Effector memory CD4-positive, alpha-beta T cell (primary cell): ENCODE measurements at regions not wholly inside any gene's neighbourhood (a gene's known extent, or its start where the extent isn't known, plus 50 kb on each side); places are given as distances from the start of the nearest gene placed in this dataset.

Experiments
- DNase-seq, 3 donors: peaks; one replicate each; pipeline ENCODE4 v3.0.0-alpha.2; 2020
- H3K27ac ChIP-seq: 2 replicates; pipeline ENCODE4 v1.7.0; 2013; ENCODE audit warnings: mild to moderate bottlenecking, low read length, moderate library complexity; ENCODE audit not compliant: insufficient read depth, poor library complexity, severe bottlenecking
- H3K27me3 ChIP-seq: replicated peaks from 2 replicates; pipeline ENCODE4 v1.7.0; 2013; ENCODE audit warnings: mild to moderate bottlenecking, low read length; ENCODE audit not compliant: insufficient read depth, control insufficient read depth, poor library complexity, severe bottlenecking
- H3K36me3 ChIP-seq: 2 replicates; pipeline ENCODE4 v1.7.0; 2013; ENCODE audit warnings: mild to moderate bottlenecking, low read length, moderate library complexity; ENCODE audit not compliant: control insufficient read depth, insufficient read depth
- H3K4me1 ChIP-seq: 2 replicates; pipeline ENCODE4 v1.7.0; 2013; ENCODE audit warnings: low read length, mild to moderate bottlenecking; ENCODE audit not compliant: control insufficient read depth, insufficient read depth, poor library complexity, severe bottlenecking
- H3K4me3 ChIP-seq: 2 replicates; pipeline ENCODE4 v1.7.0; 2013; ENCODE audit warnings: low read length, low read depth, mild to moderate bottlenecking; ENCODE audit not compliant: insufficient read depth, poor library complexity, severe bottlenecking
- H3K9me3 ChIP-seq: 2 replicates; pipeline ENCODE4 v1.7.0; 2013; ENCODE audit warnings: mild to moderate bottlenecking, low read length, moderate library complexity; ENCODE audit not compliant: control insufficient read depth

DNA sequence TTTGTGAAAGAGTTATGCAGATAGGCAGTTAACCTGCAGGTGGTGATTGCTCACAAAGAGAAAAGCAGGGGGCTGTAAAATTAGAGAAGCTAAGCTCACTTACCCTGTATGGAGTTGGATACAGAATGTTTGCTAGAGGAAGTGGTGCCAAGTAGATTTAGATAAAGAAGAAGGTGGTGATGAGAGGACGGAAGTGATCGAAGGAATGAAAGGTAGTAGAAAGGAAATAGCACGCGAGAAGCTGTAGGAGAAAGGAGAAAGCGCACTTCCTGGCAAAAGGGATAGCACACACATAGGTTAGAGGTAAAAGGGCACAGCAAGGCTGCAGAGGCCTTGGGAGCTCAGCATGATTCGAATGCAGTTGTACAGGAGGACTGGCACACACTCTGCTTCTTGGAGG is 87.3 kb upstream of the CTSC start:
- Histone ChIP-seq H3K27me3 (no peaks in the 10 kb centered on the region), H3K4me1 (peaks cover 4% of the 10 kb centered on the region), H3K36me3 (no peaks in the 10 kb centered on the region), H3K4me3 (no peak overlapping the region), H3K9me3 (no peaks in the 10 kb centered on the region), H3K27ac (no peak overlapping the region)
- DNase-seq, result no peak

DNA sequence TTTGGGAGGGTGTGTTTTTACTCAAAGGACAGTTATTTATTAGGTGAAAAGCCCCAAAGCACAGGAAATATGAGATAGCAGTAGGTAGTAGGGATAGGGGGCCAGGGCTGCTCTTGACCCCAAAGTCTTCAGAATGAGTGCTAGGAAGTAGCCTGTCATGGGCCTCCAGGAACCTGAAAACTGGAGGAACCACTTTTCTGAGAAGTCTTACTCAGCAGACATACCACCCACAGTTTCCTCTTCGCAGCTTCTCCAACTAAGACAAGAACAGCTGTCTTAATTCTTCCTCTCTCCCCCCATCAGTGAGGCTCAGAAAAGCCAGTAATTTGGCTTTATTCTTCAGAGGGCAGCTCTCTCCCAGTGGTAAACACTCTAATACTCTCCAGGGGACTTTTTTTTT is 84.0 kb upstream of the CTSC start:
- H3K27me3 ChIP-seq, result no peaks in the 10 kb centered on the region
- no peak overlapping the region for H3K4me3 ChIP-seq
- DNase-seq, result no peak
- no peak overlapping the region for H3K27ac ChIP-seq
- H3K9me3 ChIP-seq, result no peaks in the 10 kb centered on the region
- peaks cover 4% of the 10 kb centered on the region for H3K4me1 ChIP-seq
- H3K36me3 ChIP-seq, result no peaks in the 10 kb centered on the region

DNA sequence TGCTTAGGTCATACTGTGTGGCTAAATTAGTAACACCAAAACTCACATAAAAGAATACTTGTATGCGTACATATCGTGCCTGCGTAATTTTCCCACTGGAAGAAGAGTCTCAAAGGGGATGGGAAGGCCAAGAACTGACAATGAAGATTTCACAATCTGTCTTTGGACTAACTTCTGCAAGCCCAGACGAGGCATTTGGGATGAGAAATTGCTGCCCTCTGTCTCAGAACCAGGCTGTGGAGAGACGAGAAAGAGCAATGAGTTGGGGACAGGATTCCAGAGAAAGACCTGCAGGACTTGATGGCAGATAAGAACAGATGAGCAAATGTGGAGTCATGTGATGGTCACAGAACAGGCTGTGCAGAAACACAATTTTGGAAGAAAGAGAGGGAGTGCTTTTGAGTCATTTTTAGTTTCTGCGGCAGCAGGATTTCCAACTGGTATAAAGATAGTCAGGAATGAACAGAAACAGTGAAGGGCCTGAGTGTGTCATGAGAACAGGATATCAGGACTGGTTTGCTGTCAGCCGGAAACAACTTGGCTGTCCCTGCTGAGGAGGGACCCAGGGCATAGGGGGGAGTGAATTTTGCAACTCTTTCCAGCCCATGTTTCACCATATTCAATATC is 82.7 kb upstream of the CTSC start:
- Histone ChIP-seq H3K9me3 (no peaks in the 10 kb centered on the region), H3K4me3 (no peak overlapping the region), H3K36me3 (no peaks in the 10 kb centered on the region), H3K27me3 (no peaks in the 10 kb centered on the region), H3K4me1 (peaks cover 12% of the 10 kb centered on the region), H3K27ac (no peak overlapping the region)
- no peak for DNase-seq

DNA sequence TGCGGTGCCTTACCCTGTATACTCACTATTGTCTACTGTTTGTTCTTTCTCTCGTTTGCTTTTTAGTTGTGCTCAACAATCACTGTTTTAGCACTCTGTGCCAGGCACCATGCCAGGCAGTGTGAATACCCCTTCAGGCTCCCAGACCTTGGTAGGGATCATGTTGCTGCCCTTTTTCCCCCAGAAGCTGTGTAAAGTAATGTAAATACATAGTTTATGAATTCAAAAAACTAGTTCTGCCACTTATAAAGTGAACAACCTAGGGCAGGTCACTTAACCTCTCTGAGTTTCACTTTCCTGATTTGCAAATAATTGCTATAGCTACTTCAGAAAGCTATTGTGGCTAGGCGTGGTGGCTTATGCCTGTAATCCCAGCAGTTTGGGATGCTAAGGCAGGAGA is 81.0 kb upstream of the CTSC start:
- H3K4me3 ChIP-seq, result no peak overlapping the region
- H3K36me3 ChIP-seq, result no peaks in the 10 kb centered on the region
- no peaks in the 10 kb centered on the region for H3K9me3 ChIP-seq
- no peaks in the 10 kb centered on the region for H3K27me3 ChIP-seq
- DNase-seq, result no peak
- peaks cover 19% of the 10 kb centered on the region for H3K4me1 ChIP-seq
- no peak overlapping the region for H3K27ac ChIP-seq

DNA sequence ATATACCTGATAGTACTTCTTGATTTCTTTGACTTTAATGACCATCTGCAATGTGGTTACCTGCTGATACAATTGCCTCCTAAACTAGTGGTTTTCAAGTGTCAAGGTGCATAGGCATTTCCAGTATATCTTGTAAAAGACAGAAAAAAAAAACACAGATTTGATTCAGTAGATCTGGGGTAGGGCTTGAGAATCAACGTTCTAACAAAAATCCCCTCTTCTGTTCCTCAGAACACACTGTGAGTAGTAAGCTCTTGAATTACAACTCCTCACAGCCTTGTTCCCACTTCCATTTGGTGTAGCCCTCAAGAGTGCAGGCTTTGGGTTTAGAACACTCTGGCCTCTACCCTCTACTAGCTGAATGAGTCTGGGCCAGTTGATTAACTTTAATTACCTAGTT is 78.0 kb upstream of the CTSC start:
- peaks cover 16% of the 10 kb centered on the region for H3K4me1 ChIP-seq
- H3K27me3 ChIP-seq, result no peaks in the 10 kb centered on the region
- no peak overlapping the region for H3K4me3 ChIP-seq
- no peak overlapping the region for H3K27ac ChIP-seq
- DNase-seq, result no peak
- no peaks in the 10 kb centered on the region for H3K36me3 ChIP-seq
- no peaks in the 10 kb centered on the region for H3K9me3 ChIP-seq

DNA sequence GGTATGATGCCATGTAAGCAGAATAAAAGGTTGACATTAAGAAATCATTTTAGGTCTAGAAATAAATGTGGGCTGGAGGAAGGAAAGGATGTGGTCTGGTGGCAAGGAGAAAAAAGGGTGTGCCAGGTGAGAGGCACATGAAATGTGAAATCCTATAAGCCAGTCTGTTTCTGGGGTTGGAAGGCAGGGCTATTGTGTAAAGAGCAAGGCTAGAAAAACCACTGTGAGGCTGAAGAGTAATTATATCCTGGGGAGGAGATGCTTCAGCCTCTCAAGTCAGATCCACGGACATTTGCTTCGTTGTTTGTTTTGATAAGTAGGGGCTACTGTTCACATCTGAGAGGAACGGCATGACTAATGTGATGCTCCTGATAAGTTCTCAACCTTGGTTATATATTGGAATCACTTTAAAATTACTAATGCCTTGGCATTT is 77.5 kb upstream of the CTSC start:
- H3K27ac ChIP-seq, result no peak overlapping the region
- DNase-seq, result no peak

DNA sequence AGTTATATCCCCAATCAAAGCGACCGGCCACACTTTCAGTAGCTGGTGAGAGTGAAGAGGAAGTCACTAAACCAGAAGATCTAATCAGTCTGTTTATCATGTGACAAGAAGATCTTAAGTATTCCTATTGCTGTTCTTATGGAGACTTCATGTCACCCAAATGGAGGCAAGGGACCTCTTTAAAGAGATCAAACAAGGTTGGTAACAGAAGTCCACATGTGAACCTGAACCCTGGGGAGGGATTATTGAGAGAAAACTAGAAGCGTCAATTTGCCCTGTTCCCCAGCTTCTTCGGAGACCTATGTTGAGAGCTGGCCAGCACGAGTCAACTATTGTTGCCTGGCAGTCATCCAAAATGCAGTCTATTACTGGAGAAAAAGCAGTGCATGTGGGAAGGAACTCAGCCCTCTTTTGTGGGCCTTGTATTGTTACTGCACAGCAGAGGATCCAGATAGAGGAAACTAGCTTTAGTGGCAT is 76.9 kb upstream of the CTSC start:
- Histone ChIP-seq H3K27me3 (no peaks in the 10 kb centered on the region), H3K4me1 (peaks cover 16% of the 10 kb centered on the region), H3K36me3 (no peaks in the 10 kb centered on the region), H3K4me3 (peak overlapping the region; percentile 28), H3K27ac (peak overlapping the region; percentile 13), H3K9me3 (no peaks in the 10 kb centered on the region)
- peak in 1 of 3 donors; percentile 6 for DNase-seq

More for the DNA sequence above, 77.5 kb upstream of the CTSC start:
- H3K36me3 ChIP-seq, result no peaks in the 10 kb centered on the region
- peak overlapping the region; percentile 28 for H3K4me3 ChIP-seq
- H3K27me3 ChIP-seq, result no peaks in the 10 kb centered on the region
- peaks cover 16% of the 10 kb centered on the region for H3K4me1 ChIP-seq
- H3K9me3 ChIP-seq, result no peaks in the 10 kb centered on the region

DNA sequence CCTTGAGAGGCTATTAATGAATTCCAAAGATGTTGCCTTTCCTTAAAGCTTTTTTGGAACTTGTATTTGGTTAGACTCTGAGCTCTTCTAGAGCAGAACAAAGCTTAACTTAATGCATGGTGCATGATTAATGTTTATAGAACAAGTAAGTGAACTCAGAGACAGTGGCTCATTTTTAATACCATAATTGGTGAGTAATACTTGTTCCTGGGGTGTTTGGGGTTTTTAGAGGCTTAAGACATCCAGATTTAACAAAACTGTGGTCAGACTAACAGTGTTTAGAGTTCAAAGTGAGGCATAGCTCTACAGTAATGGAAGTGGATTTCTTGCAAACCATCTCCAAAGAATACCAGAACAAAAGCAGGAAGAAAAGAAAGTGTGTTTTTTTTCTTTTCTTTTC is 73.7 kb upstream of the CTSC start:
- Histone ChIP-seq H3K4me1 (peaks cover 16% of the 10 kb centered on the region), H3K27me3 (no peaks in the 10 kb centered on the region), H3K27ac (no peak overlapping the region), H3K36me3 (no peaks in the 10 kb centered on the region), H3K9me3 (no peaks in the 10 kb centered on the region), H3K4me3 (no peak overlapping the region)
- DNase-seq, result no peak

DNA sequence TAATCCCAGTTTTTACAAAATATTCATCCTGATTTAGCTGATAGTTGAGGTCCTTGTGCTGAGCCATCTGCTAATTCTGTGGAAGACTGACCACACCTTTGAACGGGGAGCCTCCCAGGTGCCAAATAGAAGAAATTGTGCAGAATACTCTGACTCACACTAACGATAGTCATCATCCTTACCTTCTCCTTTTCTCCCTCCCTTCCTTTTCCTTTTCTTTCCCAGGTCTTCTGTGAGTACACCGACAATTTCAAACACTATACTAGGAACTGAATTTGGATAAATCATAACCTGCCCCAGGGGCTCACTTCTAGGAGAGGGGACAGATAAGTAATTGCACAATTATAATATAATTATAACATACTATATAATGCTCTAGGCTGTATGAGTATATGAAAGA is 73.1 kb upstream of the CTSC start:
- Histone ChIP-seq H3K4me3 (no peak overlapping the region), H3K27ac (no peak overlapping the region), H3K27me3 (no peaks in the 10 kb centered on the region), H3K36me3 (no peaks in the 10 kb centered on the region), H3K4me1 (peaks cover 11% of the 10 kb centered on the region), H3K9me3 (no peaks in the 10 kb centered on the region)
- no peak for DNase-seq

DNA sequence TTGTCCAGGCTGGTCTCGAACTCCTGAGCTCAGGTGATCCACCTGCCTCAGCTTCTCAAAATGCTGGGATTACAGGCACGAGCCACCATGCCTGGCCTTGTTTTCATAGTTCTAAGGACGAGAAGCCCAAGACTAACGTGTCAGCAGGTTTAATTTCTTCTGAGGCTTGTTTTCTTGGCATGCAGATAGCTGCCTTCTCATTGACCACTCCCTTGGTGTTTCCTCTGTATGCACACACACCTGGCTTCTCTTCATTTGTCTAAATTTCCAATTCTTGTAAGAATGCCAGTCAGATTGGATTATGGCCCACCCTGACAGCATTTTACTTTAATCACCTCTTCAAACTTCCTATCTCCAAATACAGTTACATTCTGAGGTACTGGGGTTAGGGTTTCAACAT is 72.5 kb upstream of the CTSC start:
- no peak for DNase-seq
- H3K9me3 ChIP-seq, result no peaks in the 10 kb centered on the region
- peaks cover 5% of the 10 kb centered on the region for H3K4me1 ChIP-seq
- no peaks in the 10 kb centered on the region for H3K27me3 ChIP-seq
- no peak overlapping the region for H3K27ac ChIP-seq
- H3K4me3 ChIP-seq, result no peak overlapping the region
- no peaks in the 10 kb centered on the region for H3K36me3 ChIP-seq
